ENCODE measurements at regions not wholly inside any gene's neighbourhood (a gene's known extent, or its start where the extent isn't known, plus 50 kb on each side); places are given as distances from the start of the nearest gene placed in this dataset.

- TF ChIP-seq CTCF (IDR thresholded peaks at IDR 0.05; ENCODE audit: low read length): no peak
- TF ChIP-seq EZH2phosphoT487 (IDR thresholded peaks at IDR 0.05; ENCODE audit: low read length): no peak
- no peak for TF ChIP-seq EZH2 (optimal IDR thresholded peaks at IDR 0.05; ENCODE audit: low read depth, low read length)
Measured at GRCh38 chr5:52504584-52505240, 283.0 kb upstream of the ITGA1 start.
